SK-N-SH (cell line): ENCODE measurements at regions not wholly inside any gene's neighbourhood (a gene's known extent, or its start where the extent isn't known, plus 50 kb on each side); places are given as distances from the start of the nearest gene placed in this dataset.

Source experiments
- CTCF ChIA-PET: fragments of 300-600, 350-600 bp; formaldehyde crosslinking; extraction: SDS; loops from one replicate; lab custom pipeline; 2021; lab: Yijun Ruan, JAX
- POLR2A ChIA-PET: fragments of 350-600 bp; sonication (Branson Sonifier 250); formaldehyde crosslinking; extraction: SDS; loops from one replicate; lab custom pipeline; 2020; ENCODE audit warnings: antibody characterized with exemption, inconsistent platforms; lab: Yijun Ruan, JAX
- DNase-seq: peaks from one replicate; pipeline ENCODE4 v3.0.0; 2012
- H2AFZ ChIP-seq: fragments of 200-600 bp; sonication (generic); 2 replicates; pipeline ENCODE4 v1.8.1; 2016; ENCODE audit warnings: antibody characterized with exemption, mild to moderate bottlenecking, low read depth
- H3F3A ChIP-seq: fragments of 200-600 bp; sonication (generic); replicated peaks from 2 replicates; pipeline ENCODE3; 2016; ENCODE audit warnings: antibody characterized with exemption, mild to moderate bottlenecking; ENCODE audit not compliant: insufficient read depth
- H3K27ac ChIP-seq, 2 experiments: fragments of 200-500 bp in 1 of 2; fragments of 200-600 bp in 1 of 2; sonication (Bioruptor generic) in 1 of 2; sonication (generic), shearing (Covaris generic) in 1 of 2; 2 replicates each; pipeline versions ENCODE4 v1.5.1 to v1.6.1; 2014 to 2016; ENCODE audit warnings: low read depth in 2 of 2, inconsistent platforms in 1 of 2, low read length in 1 of 2, mild to moderate bottlenecking in 1 of 2, mixed read lengths in 1 of 2
- H3K27me3 ChIP-seq: fragments of 200-600 bp; sonication (generic), shearing (Covaris generic); 2 replicates; pipeline ENCODE4 v1.6.1; 2016; ENCODE audit warnings: mixed run types; ENCODE audit not compliant: insufficient read depth
- H3K36me3 ChIP-seq, 2 experiments: fragments of 200-500 bp in 1 of 2; fragments of 200-600 bp in 1 of 2; sonication (Bioruptor generic) in 1 of 2; sonication (generic) in 1 of 2; replicated peaks in 1 of 2; 2 replicates each; pipeline versions ENCODE3 to v1.5.1; 2014 to 2016; ENCODE audit warnings: low read length in 1 of 2, mild to moderate bottlenecking in 1 of 2; ENCODE audit not compliant: insufficient read depth in 2 of 2, control insufficient read depth in 1 of 2
- H3K4me1 ChIP-seq, 2 experiments: fragments of 200-500 bp in 1 of 2; fragments of 200-600 bp in 1 of 2; sonication (Bioruptor generic) in 1 of 2; sonication (generic), shearing (Covaris generic) in 1 of 2; 2 replicates each; pipeline versions ENCODE4 v1.5.1 to v1.6.1; 2014 to 2016; ENCODE audit warnings: low read depth in 1 of 2, low read length in 1 of 2, mixed run types in 1 of 2; ENCODE audit not compliant: insufficient read depth in 2 of 2, control insufficient read depth in 1 of 2
- H3K4me2 ChIP-seq: fragments of 200-600 bp; sonication (generic), shearing (Covaris generic); 2 replicates; pipeline ENCODE4 v1.6.1; 2017; ENCODE audit warnings: mixed run types
- H3K4me3 ChIP-seq, 2 experiments: fragments of 200-500 bp in 1 of 2; fragments of 200-600 bp in 1 of 2; sonication (Bioruptor generic) in 1 of 2; sonication (generic), shearing (Covaris generic) in 1 of 2; 2 replicates each; pipeline versions ENCODE4 v1.5.1 to v1.8.1; 2014 to 2016; ENCODE audit warnings: low read depth in 2 of 2, inconsistent platforms in 1 of 2, low read length in 1 of 2, mild to moderate bottlenecking in 1 of 2, mixed read lengths in 1 of 2, moderate library complexity in 1 of 2
- H3K79me2 ChIP-seq: fragments of 200-600 bp; sonication (generic); 2 replicates; pipeline ENCODE4 v1.8.1; 2017; ENCODE audit warnings: mild to moderate bottlenecking; ENCODE audit not compliant: insufficient read depth
- H3K9ac ChIP-seq: fragments of 200-600 bp; sonication (generic); 2 replicates; pipeline ENCODE4 v1.6.1; 2017; ENCODE audit warnings: mixed run types
- H3K9me2 ChIP-seq: fragments of 200-600 bp; sonication (generic); 2 replicates; pipeline ENCODE4 v1.6.1; 2017; ENCODE audit warnings: mixed run types
- H3K9me3 ChIP-seq: fragments of 200-600 bp; sonication (generic); 2 replicates; pipeline ENCODE4 v1.6.1; 2017; ENCODE audit warnings: mixed run types, mild to moderate bottlenecking, moderate library complexity
- H4K20me1 ChIP-seq: fragments of 200-600 bp; sonication (generic); 2 replicates; pipeline ENCODE4 v1.6.1; 2017; ENCODE audit warnings: mild to moderate bottlenecking, mixed run types; ENCODE audit not compliant: insufficient read depth
- CHD2 ChIP-seq: fragments of 150-350 bp; IDR thresholded peaks from 2 replicates; pipeline ENCODE4 v1.6.1; 2018; ENCODE audit warnings: low read length; ENCODE audit not compliant: partially characterized antibody
- ELF1 ChIP-seq: IDR thresholded peaks from 2 replicates; pipeline ENCODE4 v1.4.0; 2012
- EZH2phosphoT487 ChIP-seq: fragments of 200-600 bp; sonication (generic); IDR thresholded peaks from 2 replicates; pipeline ENCODE4 v1.6.1; 2017; ENCODE audit warnings: low read depth, mixed run types, mild to moderate bottlenecking, antibody characterized with exemption, moderate library complexity, borderline replicate concordance
- FOSL2 ChIP-seq: IDR thresholded peaks from 2 replicates; pipeline ENCODE4 v1.4.0; 2012; ENCODE audit warnings: low read depth, mild to moderate bottlenecking, moderate library complexity, borderline replicate concordance
- GABPA ChIP-seq: IDR thresholded peaks from 2 replicates; pipeline ENCODE4 v1.4.0; 2012; ENCODE audit warnings: low read depth, mild to moderate bottlenecking
- GATA2 ChIP-seq: sonication (generic); formaldehyde crosslinking; IDR thresholded peaks from 2 replicates; pipeline ENCODE4 v1.5.0; 2020; ENCODE audit warnings: mild to moderate bottlenecking, missing genetic modification reagents
- MEF2A ChIP-seq: IDR thresholded peaks from 2 replicates; pipeline ENCODE4 v1.4.0; 2012; ENCODE audit warnings: low read depth, borderline replicate concordance
- MXI1 ChIP-seq: IDR thresholded peaks from 2 replicates; pipeline ENCODE4 v1.6.1; 2012; ENCODE audit warnings: mild to moderate bottlenecking, low read depth, low read length, improper control_type of control experiment
- NRF1 ChIP-seq: IDR thresholded peaks from 2 replicates; pipeline ENCODE4 v1.6.1; 2012; ENCODE audit warnings: low read depth, mild to moderate bottlenecking, low read length
- POLR2AphosphoS5 ChIP-seq: IDR thresholded peaks from 2 replicates; pipeline ENCODE4 v1.6.1; 2012; ENCODE audit warnings: low read depth, low read length
- RAD21 ChIP-seq: IDR thresholded peaks from 2 replicates; pipeline ENCODE4 v1.6.1; 2012; ENCODE audit warnings: mild to moderate bottlenecking, low read length
- RCOR1 ChIP-seq: fragments of 150-350 bp; IDR thresholded peaks from 2 replicates; pipeline ENCODE4 v1.6.1; 2017; ENCODE audit warnings: antibody characterized with exemption, low read length
- REST ChIP-seq: IDR thresholded peaks from 2 replicates; pipeline ENCODE4 v1.6.1; 2012; ENCODE audit warnings: mild to moderate bottlenecking, low read depth, low read length, moderate library complexity
- RXRA ChIP-seq: IDR thresholded peaks from 2 replicates; pipeline ENCODE4 v1.4.0; 2012; ENCODE audit warnings: low read depth, mild to moderate bottlenecking, borderline replicate concordance
- SIN3A ChIP-seq: IDR thresholded peaks from 2 replicates; pipeline ENCODE4 v1.6.1; 2012; ENCODE audit warnings: low read depth, mild to moderate bottlenecking, low read length, moderate library complexity, borderline replicate concordance
- TEAD4 ChIP-seq: IDR thresholded peaks from 2 replicates; pipeline ENCODE4 v1.4.0; 2012; ENCODE audit warnings: mild to moderate bottlenecking, borderline replicate concordance; ENCODE audit not compliant: insufficient read depth
- YY1 ChIP-seq: IDR thresholded peaks from 2 replicates; pipeline ENCODE4 v1.4.0; 2012; ENCODE audit warnings: low read depth, mild to moderate bottlenecking
- WGBS: methylation state at CpG from one replicate; pipeline ENCODE4 v1.1.6; 2017; ENCODE audit warnings: low lambda C conversion rate; 5-methylcytosine and 5-hydroxymethylcytosine counted together
- TF ChIP-seq, protein P1 (sequence below): IDR thresholded peaks from 2 replicates; pipeline ENCODE4 v1.4.0; 2012; ENCODE audit warnings: low read depth
- TF ChIP-seq, protein P2 (sequence below): IDR thresholded peaks from 2 replicates; pipeline ENCODE4; 2012

DNA sequence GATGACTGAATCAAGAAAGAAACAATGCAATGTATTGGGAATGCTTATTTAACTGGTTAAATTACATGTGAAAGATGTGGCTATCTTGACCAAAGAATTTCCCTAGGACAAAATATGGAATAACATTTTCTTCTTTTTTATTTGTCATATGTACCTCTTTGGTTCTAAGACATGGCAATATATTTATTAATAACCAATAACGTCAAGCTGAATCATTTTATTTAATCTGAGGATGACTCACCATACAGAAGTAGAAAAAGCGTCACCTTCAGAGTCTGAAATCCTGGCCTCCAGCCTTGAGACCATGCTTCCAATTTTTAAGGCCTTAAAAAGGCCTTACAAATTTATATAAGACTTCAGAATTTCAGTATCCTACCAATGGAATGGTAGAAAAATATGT lies 1464.9 kb downstream of the SUCLG1 start:
- WGBS: 4% methylated on average over 2 of the region's 2 CpGs
- POLR2A ChIA-PET: no interaction called here
- no peak overlapping the region for H3K4me2 ChIP-seq
- no peaks in the 10 kb centered on the region for H3K79me2 ChIP-seq
- no peaks in the 10 kb centered on the region for H3F3A ChIP-seq
- H3K27ac ChIP-seq: no peak overlapping the region
- CTCF ChIA-PET: no interaction called here
- H3K4me3 ChIP-seq: no peak overlapping the region
- no peak overlapping the region for H2AFZ ChIP-seq
- H3K9me3 ChIP-seq: no peaks in the 10 kb centered on the region
- no peaks in the 10 kb centered on the region for H3K27me3 ChIP-seq
- H3K9ac ChIP-seq: no peak overlapping the region
- no peak for DNase-seq
- H4K20me1 ChIP-seq: no peaks in the 10 kb centered on the region
- no peak for TF ChIP-seq RXRA
- no peak for TF ChIP-seq MEF2A
- TF ChIP-seq, protein P1, sequence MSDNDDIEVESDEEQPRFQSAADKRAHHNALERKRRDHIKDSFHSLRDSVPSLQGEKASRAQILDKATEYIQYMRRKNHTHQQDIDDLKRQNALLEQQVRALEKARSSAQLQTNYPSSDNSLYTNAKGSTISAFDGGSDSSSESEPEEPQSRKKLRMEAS: no peak
- TF ChIP-seq FOSL2: no peak
- no peak for TF ChIP-seq NRF1
- no peak for TF ChIP-seq POLR2AphosphoS5
- no peak for TF ChIP-seq CHD2
- no peak for TF ChIP-seq ELF1
- TF ChIP-seq MXI1: no peak
- TF ChIP-seq TEAD4: no peak
- TF ChIP-seq GATA2 (CRISPR knock-in tag): no peak
- no peak for TF ChIP-seq REST
- TF ChIP-seq YY1: no peak
- no peak for TF ChIP-seq SIN3A
- no peak for TF ChIP-seq RCOR1
- no peak for TF ChIP-seq RAD21
- TF ChIP-seq GABPA: no peak
- no peak for TF ChIP-seq EZH2phosphoT487
- TF ChIP-seq, protein P2, sequence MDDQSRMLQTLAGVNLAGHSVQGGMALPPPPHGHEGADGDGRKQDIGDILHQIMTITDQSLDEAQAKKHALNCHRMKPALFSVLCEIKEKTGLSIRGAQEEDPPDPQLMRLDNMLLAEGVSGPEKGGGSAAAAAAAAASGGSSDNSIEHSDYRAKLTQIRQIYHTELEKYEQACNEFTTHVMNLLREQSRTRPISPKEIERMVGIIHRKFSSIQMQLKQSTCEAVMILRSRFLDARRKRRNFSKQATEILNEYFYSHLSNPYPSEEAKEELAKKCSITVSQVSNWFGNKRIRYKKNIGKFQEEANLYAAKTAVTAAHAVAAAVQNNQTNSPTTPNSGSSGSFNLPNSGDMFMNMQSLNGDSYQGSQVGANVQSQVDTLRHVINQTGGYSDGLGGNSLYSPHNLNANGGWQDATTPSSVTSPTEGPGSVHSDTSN: no peak
- no peaks in the 10 kb centered on the region for H3K4me1 ChIP-seq
- H3K9me2 ChIP-seq: no peaks in the 10 kb centered on the region
- no peaks in the 10 kb centered on the region for H3K36me3 ChIP-seq
